Cardiac septum (tissue), 1 donor: ENCODE measurements at regions not wholly inside any gene's neighbourhood (a gene's known extent, or its start where the extent isn't known, plus 50 kb on each side); places are given as distances from the start of the nearest gene placed in this dataset.
A peak's percentile ranks its signal among the peaks of the same experiment; 100 is the strongest.
"Not testable (repeated sequence)": the region's sequence is repeated elsewhere in the genome, so short reads cannot be mapped to it uniquely, and the experiment has no call there.

Source experiments
- DNase-seq: peaks from one replicate; pipeline ENCODE4 v3.0.0-alpha.2; 2020; ENCODE audit warnings: low spot score
- intact Hi-C: fragments of 100-400 bp; cut with DNase I; formaldehyde crosslinking; loops from one replicate; pipeline ENCODE4 v1.14.0; 2022
- donor health status: DM: no; HTN: no; CAD: no.

- intact Hi-C loops, result not testable (repeated sequence)
- peak; percentile 89 for DNase-seq
These were observed 167.2 kb downstream of the TBC1D2B start for GRCh38 chr15:77910030-77910911.

- intact Hi-C loops, result no loop called here
- DNase-seq, result no peak
These were observed 168.2 kb downstream of the TBC1D2B start for GRCh38 chr15:77909182-77909940.

GRCh38 chr15:77908752-77909111, 168.8 kb downstream of the TBC1D2B start:
- intact Hi-C loops, DNase-seq: not testable (repeated sequence)

GRCh38 chr15:77907824-77908751, 169.4 kb downstream of the TBC1D2B start:
- intact Hi-C loops, result no loop called here
- no peak for DNase-seq

GRCh38 chr15:77906062-77906990, 171.2 kb downstream of the TBC1D2B start:
- intact Hi-C loops, DNase-seq: not testable (repeated sequence)

GRCh38 chr15:77905301-77905920, 172.1 kb downstream of the TBC1D2B start:
- DNase-seq, result no peak

GRCh38 chr15:77904901-77905300, 172.6 kb downstream of the TBC1D2B start:
- intact Hi-C loops, result no loop called here
- DNase-seq, result no peak

More at GRCh38 chr15:77905301-77905920, 172.1 kb downstream of the TBC1D2B start:
- intact Hi-C loops, result no loop called here

GRCh38 chr15:77904436-77904821, 173.1 kb downstream of the TBC1D2B start:
- no peak for DNase-seq
- intact Hi-C loops, result no loop called here

- peak; percentile 75 for DNase-seq
- intact Hi-C loops, result not testable (repeated sequence)
These were observed 173.6 kb downstream of the TBC1D2B start for GRCh38 chr15:77903761-77904435.

- intact Hi-C loops, DNase-seq: not testable (repeated sequence)
These were observed 174.4 kb downstream of the TBC1D2B start for GRCh38 chr15:77902921-77903760.

GRCh38 chr15:77901921-77902750, 175.4 kb downstream of the TBC1D2B start:
- DNase-seq, result no peak
- intact Hi-C loops, result no loop called here

- no peak for DNase-seq
- intact Hi-C loops, result no loop called here
These were observed 176.1 kb downstream of the TBC1D2B start for GRCh38 chr15:77901251-77901881.

GRCh38 chr15:77900331-77900963, 177.1 kb downstream of the TBC1D2B start:
- intact Hi-C loops, result not testable (repeated sequence)
- peak; percentile 67 for DNase-seq

GRCh38 chr15:77899776-77900175, 177.7 kb downstream of the TBC1D2B start:
- intact Hi-C loops, DNase-seq: not testable (repeated sequence)
